Activated CD4-positive, alpha-beta T cell treated with anti-CD3 and anti-CD28 coated beads for 36 hours (primary cell): ENCODE measurements at regions not wholly inside any gene's neighbourhood (a gene's known extent, or its start where the extent isn't known, plus 50 kb on each side); places are given as distances from the start of the nearest gene placed in this dataset.
"Not testable (repeated sequence)": the region's sequence is repeated elsewhere in the genome, so short reads cannot be mapped to it uniquely, and the experiment has no call there.

Source experiments
- ATAC-seq: fragments of 200-7000 bp; cut with Tn5 transposase; one replicate; pipeline ENCODE4 v1.10.0; 2021; ENCODE audit warnings: mild to moderate bottlenecking, moderate library complexity
- CTCF ChIA-PET: fragments of 350-600 bp; sonication (Branson Sonifier 250); formaldehyde crosslinking; loops from one replicate; lab custom pipeline; 2021; ENCODE audit warnings: antibody characterized with exemption; lab: Charles Lee
- POLR2A ChIA-PET: fragments of 350-600 bp; sonication (Branson Sonifier 250); formaldehyde crosslinking; loops from one replicate; lab custom pipeline; 2021; ENCODE audit warnings: antibody characterized with exemption, inconsistent platforms; lab: Charles Lee
- DNase-seq: peaks from one replicate; pipeline ENCODE4 v3.0.0-alpha.2; 2020
- H3K27ac Mint-ChIP-seq: one replicate; pipeline ENCODE4 v1.8.0; 2021; ENCODE audit warnings: mixed read lengths
- H3K27me3 Mint-ChIP-seq: one replicate; pipeline ENCODE4 v1.8.0; 2021; ENCODE audit warnings: mixed read lengths
- H3K36me3 Mint-ChIP-seq: one replicate; pipeline ENCODE4 v1.8.0; 2021; ENCODE audit warnings: low read depth, mixed read lengths
- H3K4me1 Mint-ChIP-seq: one replicate; pipeline ENCODE4 v1.8.0; 2021; ENCODE audit warnings: mixed read lengths
- H3K4me3 Mint-ChIP-seq: one replicate; pipeline ENCODE4 v1.8.0; 2021; ENCODE audit warnings: mild to moderate bottlenecking, moderate library complexity, mixed read lengths
- H3K9me3 Mint-ChIP-seq: one replicate; pipeline ENCODE4 v1.8.0; 2021; ENCODE audit warnings: low read depth, mixed read lengths
- intact Hi-C, 2 experiments: fragments of 100-400 bp; cut with DNase I in 1 of 2; cut with micrococcal nuclease in 1 of 2; formaldehyde crosslinking; loops; one replicate each; pipeline versions ENCODE4 v1.14.2 to v1.15.1; 2022 to 2024; cut with DNase I, micrococcal nuclease

GRCh38 chr2:174682578-174683391 is 81.5 kb downstream of the CHRNA1 start:
- peaks cover 48% of the 10 kb centered on the region for H3K4me1 Mint-ChIP-seq
- POLR2A ChIA-PET, result interaction anchor here (0.6 to 1.7 kb wide), 4 partner anchors 10 to 89 kb away, joined by 3 to 5 read pairs (median 3); no protein-coding TSS in a partner anchor

GRCh38 chr2:174682007-174682577 is 82.2 kb downstream of the CHRNA1 start:
- H3K9me3 Mint-ChIP-seq, result no peaks in the 10 kb centered on the region
- intact Hi-C loops, result loop anchor here (1.0 to 2.0 kb wide), 4 partner anchors 47 to 195 kb away; partner anchors contain the start of gene GPR155 (in 1 of the 2)

More at GRCh38 chr2:174682578-174683391, 81.5 kb downstream of the CHRNA1 start:
- Mint-ChIP-seq H3K36me3 (peaks cover 5% of the 10 kb centered on the region), H3K9me3 (no peaks in the 10 kb centered on the region), H3K4me3 (peak overlapping the region; percentile 82), H3K27ac (peak overlapping the region; percentile 90), H3K27me3 (no peaks in the 10 kb centered on the region)
- ATAC-seq (peak; percentile 66), DNase-seq (peak; percentile 66)
- CTCF ChIA-PET, result interaction anchor here (1.0 to 8.8 kb wide), 10 partner anchors 9 to 220 kb away, joined by 3 to 172 read pairs (median 7); no protein-coding TSS in a partner anchor
- intact Hi-C loops, result loop anchor here (1.0 to 2.0 kb wide), 6 partner anchors 48 to 196 kb away; partner anchors contain the start of gene GPR155 (in 1 of the 2)

GRCh38 chr2:174681099-174682006 is 82.9 kb downstream of the CHRNA1 start:
- intact Hi-C loops, result loop anchor here (1.0 to 2.0 kb wide), 4 partner anchors 47 to 195 kb away; partner anchors contain the start of gene GPR155 (in 1 of the 2)
- H3K4me1 Mint-ChIP-seq, result peaks cover 53% of the 10 kb centered on the region

More at GRCh38 chr2:174682007-174682577, 82.2 kb downstream of the CHRNA1 start:
- Mint-ChIP-seq H3K4me1 (peaks cover 54% of the 10 kb centered on the region), H3K4me3 (peak overlapping the region; percentile 74), H3K27me3 (no peaks in the 10 kb centered on the region), H3K36me3 (peaks cover 5% of the 10 kb centered on the region), H3K27ac (peak overlapping the region; percentile 56)
- ChIA-PET CTCF (interaction anchor here (0.6 to 8.8 kb wide), 10 partner anchors 9 to 220 kb away, joined by 3 to 135 read pairs (median 4); no protein-coding TSS in a partner anchor), POLR2A (interaction anchor here (0.6 to 1.7 kb wide), 6 partner anchors 43 to 674 kb away, joined by 3 read pairs; no protein-coding TSS in a partner anchor)
- DNase-seq, result peak; percentile 51
- peak; percentile 38 for ATAC-seq

GRCh38 chr2:174680221-174680620 is 82.6 kb upstream of the WIPF1 start:
- CTCF ChIA-PET, result interaction anchor here (1.0 to 2.1 kb wide), 4 partner anchors 7 to 217 kb away, joined by 3 to 8 read pairs (median 5); no protein-coding TSS in a partner anchor
- DNase-seq, result no peak
- POLR2A ChIA-PET, result no interaction called here
- no peak for ATAC-seq
- no peaks in the 10 kb centered on the region for H3K27me3 Mint-ChIP-seq
- no peaks in the 10 kb centered on the region for H3K9me3 Mint-ChIP-seq
- intact Hi-C loops, result no loop called here
- peaks cover 53% of the 10 kb centered on the region for H3K4me1 Mint-ChIP-seq
- peaks cover 14% of the 10 kb centered on the region for H3K36me3 Mint-ChIP-seq
- peak overlapping the region; percentile 74 for H3K4me3 Mint-ChIP-seq
- peak overlapping the region; percentile 9 for H3K27ac Mint-ChIP-seq

More at GRCh38 chr2:174681099-174682006, 82.9 kb downstream of the CHRNA1 start:
- Mint-ChIP-seq H3K9me3 (no peaks in the 10 kb centered on the region), H3K4me3 (peak overlapping the region; percentile 74), H3K27me3 (no peaks in the 10 kb centered on the region), H3K36me3 (peaks cover 8% of the 10 kb centered on the region), H3K27ac (peak overlapping the region; percentile 56)
- peak; percentile 4 for ATAC-seq
- no peak for DNase-seq
- CTCF ChIA-PET, result interaction anchor here (0.6 to 8.8 kb wide), 10 partner anchors 9 to 219 kb away, joined by 3 to 135 read pairs (median 4); no protein-coding TSS in a partner anchor
- POLR2A ChIA-PET, result interaction anchor here (0.6 to 1.7 kb wide), 6 partner anchors 42 to 674 kb away, joined by 3 read pairs; no protein-coding TSS in a partner anchor

GRCh38 chr2:174678395-174678794 is 80.8 kb upstream of the WIPF1 start:
- H3K27me3 Mint-ChIP-seq, result no peaks in the 10 kb centered on the region
- H3K27ac Mint-ChIP-seq, result no peak overlapping the region
- POLR2A ChIA-PET, result no interaction called here
- H3K4me1 Mint-ChIP-seq, result peaks cover 54% of the 10 kb centered on the region
- no peak overlapping the region for H3K4me3 Mint-ChIP-seq
- no peaks in the 10 kb centered on the region for H3K9me3 Mint-ChIP-seq
- DNase-seq (peak; percentile 20), ATAC-seq (no peak)
- CTCF ChIA-PET, result interaction anchor here (1.7 to 2.9 kb wide), 4 partner anchors 9 to 218 kb away, joined by 4 to 9 read pairs (median 6); no protein-coding TSS in a partner anchor
- intact Hi-C loops, result no loop called here
- H3K36me3 Mint-ChIP-seq, result peaks cover 16% of the 10 kb centered on the region

- Mint-ChIP-seq H3K36me3 (peaks cover 35% of the 10 kb centered on the region), H3K27me3 (no peaks in the 10 kb centered on the region), H3K4me1 (peaks cover 40% of the 10 kb centered on the region), H3K27ac (no peak overlapping the region), H3K4me3 (no peak overlapping the region), H3K9me3 (peaks cover 7% of the 10 kb centered on the region)
- DNase-seq (no peak), ATAC-seq (no peak)
- intact Hi-C loops, result no loop called here
- POLR2A ChIA-PET, result no interaction called here
- CTCF ChIA-PET, result interaction anchor here (1.0 to 2.9 kb wide), 2 partner anchors 8 to 12 kb away, joined by 3 to 9 read pairs; no protein-coding TSS in a partner anchor
Measured at GRCh38 chr2:174675615-174676014, 78.0 kb upstream of the WIPF1 start.

GRCh38 chr2:174673876-174674275 is 76.3 kb upstream of the WIPF1 start:
- peaks cover 35% of the 10 kb centered on the region for H3K36me3 Mint-ChIP-seq

GRCh38 chr2:174673440-174673839 is 75.8 kb upstream of the WIPF1 start:
- no peaks in the 10 kb centered on the region for H3K27me3 Mint-ChIP-seq
- POLR2A ChIA-PET, result no interaction called here
- intact Hi-C loops, result no loop called here
- CTCF ChIA-PET, result interaction anchor here (1.3 to 1.9 kb wide), 3 partner anchors 9 to 210 kb away, joined by 5 to 8 read pairs (median 6); no protein-coding TSS in a partner anchor
- peaks cover 7% of the 10 kb centered on the region for H3K9me3 Mint-ChIP-seq
- H3K4me1 Mint-ChIP-seq, result peaks cover 26% of the 10 kb centered on the region
- no peak overlapping the region for H3K4me3 Mint-ChIP-seq
- DNase-seq (no peak), ATAC-seq (no peak)
- H3K27ac Mint-ChIP-seq, result no peak overlapping the region
- H3K36me3 Mint-ChIP-seq, result peaks cover 35% of the 10 kb centered on the region

More at GRCh38 chr2:174673876-174674275, 76.3 kb upstream of the WIPF1 start:
- Mint-ChIP-seq H3K27me3 (no peaks in the 10 kb centered on the region), H3K4me3 (no peak overlapping the region), H3K27ac (no peak overlapping the region), H3K4me1 (peaks cover 29% of the 10 kb centered on the region), H3K9me3 (peaks cover 7% of the 10 kb centered on the region)
- ATAC-seq, result no peak
- ChIA-PET POLR2A (no interaction called here), CTCF (interaction anchor here (0.7 to 1.9 kb wide), 6 partner anchors 8 to 211 kb away, joined by 3 to 8 read pairs (median 4); no protein-coding TSS in a partner anchor)
- DNase-seq, result no peak
- intact Hi-C loops, result no loop called here

GRCh38 chr2:174671532-174671931 is 73.9 kb upstream of the WIPF1 start:
- H3K27ac Mint-ChIP-seq, H3K27me3 Mint-ChIP-seq, ATAC-seq, intact Hi-C loops, DNase-seq, POLR2A ChIA-PET, H3K9me3 Mint-ChIP-seq, CTCF ChIA-PET, H3K4me3 Mint-ChIP-seq: not testable (repeated sequence)
- Mint-ChIP-seq H3K36me3 (peaks cover 34% of the 10 kb centered on the region), H3K4me1 (peaks cover 27% of the 10 kb centered on the region)

- POLR2A ChIA-PET, result no interaction called here
- H3K36me3 Mint-ChIP-seq, result peaks cover 29% of the 10 kb centered on the region
- H3K4me3 Mint-ChIP-seq, result no peak overlapping the region
- intact Hi-C loops, result no loop called here
- CTCF ChIA-PET, result interaction anchor here (0.6 kb wide), 1 partner anchor 136 kb away, joined by 3 read pairs; no protein-coding TSS in a partner anchor
- no peak overlapping the region for H3K27ac Mint-ChIP-seq
- no peak for DNase-seq
- H3K4me1 Mint-ChIP-seq, result peaks cover 25% of the 10 kb centered on the region
- no peaks in the 10 kb centered on the region for H3K27me3 Mint-ChIP-seq
- peaks cover 7% of the 10 kb centered on the region for H3K9me3 Mint-ChIP-seq
- no peak for ATAC-seq
Measured at GRCh38 chr2:174670446-174670845, 72.8 kb upstream of the WIPF1 start.
